ENCODE measurements at regions not wholly inside any gene's neighbourhood (a gene's known extent, or its start where the extent isn't known, plus 50 kb on each side); places are given as distances from the start of the nearest gene placed in this dataset.

DNA sequence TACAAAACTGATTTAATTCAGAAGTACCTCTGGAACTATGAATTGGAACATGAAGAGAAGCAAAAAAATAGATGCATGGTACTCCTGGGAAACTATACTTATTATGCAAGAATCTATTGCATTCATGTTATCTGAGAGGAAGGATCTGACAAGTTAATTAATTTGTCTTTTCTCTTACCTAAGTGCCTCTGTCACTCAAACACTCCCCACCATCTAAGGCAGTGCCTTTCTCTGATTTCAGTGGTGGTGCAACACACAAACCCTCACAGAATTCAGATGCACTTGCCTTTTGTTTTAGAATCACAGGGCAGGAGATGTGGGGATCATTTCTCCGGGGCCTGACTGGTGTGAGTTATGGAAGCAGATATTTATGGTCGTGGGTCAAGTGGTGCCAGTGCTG lies 52.5 kb upstream of the C9orf72 start:
- intact Hi-C loops (cut with DNase I), result no loop called here
- peak in 8 of 42 donors; percentile 2 to 62 (median 20) for DNase-seq

DNA sequence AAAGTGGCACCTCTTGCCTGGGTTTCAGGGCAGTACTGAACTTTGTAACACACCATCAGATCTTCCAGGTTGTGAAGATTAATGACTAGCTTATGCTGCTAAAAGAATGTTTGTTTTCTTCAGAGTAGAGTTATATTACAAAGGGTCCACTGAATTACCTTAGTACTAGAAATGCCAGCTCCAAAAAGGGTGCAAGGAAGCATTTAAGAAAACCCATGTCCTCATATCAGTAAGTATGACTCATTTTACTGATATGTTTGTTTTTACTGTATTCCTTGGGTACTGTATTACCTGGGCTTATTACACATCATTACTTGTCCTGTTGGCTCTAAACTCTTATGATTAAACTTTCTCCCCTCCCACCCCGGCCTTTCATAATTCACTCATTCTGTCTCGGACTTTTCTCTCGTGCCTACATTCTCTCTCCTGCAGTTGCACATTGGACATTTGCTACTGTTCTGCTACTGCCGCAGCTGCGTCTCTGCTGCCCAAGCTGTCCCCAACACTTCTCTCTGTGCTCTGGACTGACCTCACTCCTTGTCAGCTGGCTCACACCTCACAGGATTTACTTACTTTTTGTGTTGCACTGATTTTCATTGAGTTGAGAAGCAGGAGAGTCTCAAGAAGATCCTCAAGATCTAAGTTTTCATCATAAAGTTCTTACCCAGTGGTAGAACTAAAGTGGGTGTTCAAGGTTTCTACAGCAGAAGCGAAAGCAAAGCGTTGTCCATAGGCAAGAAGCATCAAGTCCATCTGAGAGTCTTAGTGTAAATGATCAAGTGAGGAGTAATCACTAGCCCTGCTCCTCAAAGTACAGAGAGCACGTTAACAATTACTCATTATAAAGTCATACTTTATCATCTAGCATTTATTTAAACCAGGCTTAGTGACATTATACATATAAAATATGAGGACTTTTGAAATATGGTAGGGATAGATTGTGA lies 53.2 kb upstream of the C9orf72 start:
- no peak for DNase-seq

DNA sequence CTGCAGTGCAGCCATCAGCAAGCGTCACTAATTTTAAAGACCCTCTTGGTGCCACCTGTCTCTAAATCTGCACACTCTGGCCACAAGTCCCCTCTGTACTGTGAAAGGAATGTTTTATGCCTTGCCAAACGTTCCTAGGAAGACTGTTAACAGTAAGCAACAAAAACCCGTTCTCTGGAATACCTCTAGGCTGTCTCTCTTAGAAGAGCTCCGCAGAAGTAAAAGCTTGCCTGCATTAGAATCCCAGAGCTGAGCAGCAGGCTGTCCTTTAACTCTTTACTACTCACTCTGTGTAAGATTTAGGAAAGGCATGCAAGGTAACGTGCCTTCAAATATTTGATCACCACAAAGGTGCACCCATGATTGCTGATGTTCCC lies 53.9 kb upstream of the C9orf72 start:
- intact Hi-C loops (cut with DNase I), result no loop called here
- DNase-seq, result no peak

More for the DNA sequence above, 53.2 kb upstream of the C9orf72 start:
- intact Hi-C loops (cut with DNase I), result no loop called here

DNA sequence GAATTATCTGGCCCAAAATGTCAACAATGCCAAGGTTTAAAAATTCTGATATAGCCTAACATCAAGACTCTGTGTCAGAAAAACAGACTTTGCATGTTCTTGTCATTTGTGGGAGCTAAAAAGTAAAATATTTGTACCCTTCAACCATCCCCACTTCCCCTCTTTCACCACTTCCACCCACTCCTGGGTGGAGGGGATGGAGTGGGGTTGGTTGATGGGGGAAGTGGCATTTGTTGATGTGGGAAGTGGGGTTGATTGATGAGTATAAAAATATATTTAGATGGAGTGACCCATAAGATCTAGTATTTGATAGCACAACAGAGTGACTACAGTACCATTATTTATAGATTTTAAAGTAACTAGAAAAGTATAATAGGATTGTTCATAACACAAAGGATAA lies 55.0 kb upstream of the C9orf72 start:
- DNase-seq, result no peak
- intact Hi-C loops (cut with DNase I), result no loop called here

DNA sequence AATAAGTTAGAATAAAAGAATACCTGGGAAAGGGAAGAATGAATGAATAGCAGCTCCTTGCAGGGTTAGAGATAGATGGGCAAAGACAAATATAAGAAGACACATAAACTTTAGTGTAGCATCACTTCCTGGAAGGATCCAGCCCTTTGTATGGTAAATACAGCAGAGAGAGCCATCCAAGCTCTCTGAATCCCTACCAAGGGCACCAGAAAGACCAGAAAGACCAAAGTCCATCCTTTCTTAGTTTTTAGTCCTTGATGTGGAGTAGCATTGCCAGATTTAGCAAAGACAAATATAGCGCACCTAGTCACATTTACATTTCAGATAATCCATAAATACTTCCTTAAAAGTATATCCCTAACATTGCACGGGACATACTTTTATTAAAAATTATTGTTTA lies 56.1 kb upstream of the C9orf72 start:
- intact Hi-C loops (cut with DNase I), result no loop called here
- DNase-seq, result no peak

DNA sequence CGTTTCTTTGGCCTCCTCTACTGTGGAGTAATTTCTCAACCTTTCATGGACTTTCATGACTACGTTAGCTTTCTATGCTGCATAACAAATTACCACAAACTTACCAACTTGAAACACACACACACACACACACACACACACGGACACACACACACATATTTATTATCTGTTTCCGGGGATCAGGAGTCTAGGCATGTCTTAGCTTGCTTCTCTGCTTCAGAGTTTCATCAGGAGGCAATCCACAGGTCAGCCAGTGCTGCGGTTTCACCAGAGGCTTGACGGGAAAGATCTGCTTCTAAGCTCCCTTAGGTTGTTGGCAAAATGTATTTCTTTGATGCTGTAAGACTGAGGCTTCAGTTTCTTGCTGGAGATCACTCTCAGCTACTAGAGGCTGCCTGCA lies 59.0 kb upstream of the C9orf72 start:
- intact Hi-C loops (cut with DNase I), result no loop called here

DNA sequence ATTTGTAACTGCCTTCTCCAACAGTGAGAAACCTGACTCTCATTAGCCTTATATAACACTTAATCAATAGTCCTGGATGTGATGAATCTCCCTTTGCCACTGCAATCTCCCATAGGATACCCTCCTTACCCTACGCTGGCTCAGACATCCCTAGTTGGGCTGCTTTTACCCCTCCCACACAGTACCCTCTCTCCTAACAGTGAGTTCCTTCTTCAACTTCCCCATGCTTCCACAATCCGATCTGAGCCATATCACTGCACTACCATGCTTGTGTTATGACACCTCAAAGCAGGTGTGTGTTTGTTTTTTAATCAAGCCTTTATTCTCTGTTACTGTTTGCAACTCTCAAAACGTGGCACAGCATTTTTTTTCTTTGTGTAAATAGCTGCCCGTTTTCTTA lies 60.5 kb upstream of the C9orf72 start:
- no peak for DNase-seq
- intact Hi-C loops (cut with DNase I), result no loop called here

More for the DNA sequence above, 59.0 kb upstream of the C9orf72 start:
- DNase-seq, result no peak

DNA sequence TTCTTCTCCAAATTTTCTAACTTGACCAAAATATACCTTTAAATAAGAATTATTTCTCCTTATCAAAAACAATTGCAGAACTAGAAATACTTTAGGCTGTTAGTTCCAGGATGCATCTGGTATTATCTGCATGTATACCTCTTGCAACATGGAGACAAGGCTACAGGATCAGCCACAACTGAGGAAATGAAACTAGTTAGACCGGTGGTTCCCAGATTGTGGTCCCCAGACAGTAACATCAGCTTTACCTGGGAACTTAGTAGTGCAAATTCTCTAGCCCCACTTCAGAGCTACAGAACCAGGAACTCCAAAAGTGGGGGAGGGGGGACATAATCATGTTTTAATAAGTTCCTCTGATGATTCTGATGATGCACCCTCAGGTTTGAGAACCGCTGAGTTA lies 61.6 kb upstream of the C9orf72 start:
- intact Hi-C loops (cut with DNase I), result no loop called here
- peak in 5 of 42 donors; percentile 6 to 24 (median 13) for DNase-seq

DNA sequence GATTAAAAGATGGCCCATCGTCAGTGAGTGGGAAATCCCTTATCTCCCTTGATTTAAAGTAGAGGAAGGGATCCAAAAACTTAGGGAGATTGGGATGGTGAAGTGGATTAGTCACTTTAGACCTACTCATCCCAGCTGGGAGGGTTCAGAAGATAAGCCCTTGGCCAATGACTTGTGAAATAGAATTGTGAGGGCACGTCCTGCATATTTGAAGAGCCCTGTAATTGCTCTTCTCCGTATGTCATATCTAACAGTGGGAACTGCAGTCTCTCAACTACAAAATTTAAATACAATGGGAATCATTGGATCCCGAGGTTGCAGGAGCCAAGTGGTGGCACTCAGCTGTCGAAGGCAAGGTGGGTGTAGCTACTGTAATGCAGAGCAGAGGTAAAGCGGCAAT lies 65.4 kb upstream of the C9orf72 start:
- intact Hi-C loops (cut with DNase I), result no loop called here
- no peak for DNase-seq

DNA sequence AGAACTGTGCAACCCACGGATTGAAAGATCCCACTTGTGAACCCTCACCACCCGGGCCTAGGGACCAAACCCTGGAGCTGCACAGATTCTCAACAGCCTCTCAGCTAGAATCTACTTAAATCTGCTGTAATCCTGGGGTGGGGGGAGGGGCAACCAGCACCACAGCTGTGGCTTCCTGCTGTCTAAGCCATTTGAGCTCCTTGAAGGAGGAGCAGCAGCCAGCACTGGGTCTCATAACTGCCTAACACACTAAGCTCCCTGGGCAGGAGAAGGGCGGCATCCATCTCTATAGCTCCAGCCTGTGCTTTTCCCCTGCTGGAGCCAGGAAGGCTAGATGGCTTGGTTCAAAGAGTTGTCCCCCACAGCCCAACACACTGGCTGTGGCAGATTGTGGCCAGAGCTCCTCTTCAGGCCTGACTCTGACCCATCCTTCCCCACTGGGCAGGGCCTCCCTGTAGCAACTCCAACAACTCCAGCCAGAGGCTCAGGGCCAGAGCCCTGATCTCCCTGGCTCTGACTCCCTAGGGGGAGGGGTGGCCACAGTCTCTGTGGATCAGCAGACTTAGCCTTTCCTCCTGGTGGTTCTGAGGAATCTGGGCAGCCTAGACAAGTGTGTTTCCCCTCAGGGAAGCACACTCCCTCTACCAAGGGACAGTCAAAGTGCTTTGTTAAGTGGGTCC lies 72.0 kb upstream of the C9orf72 start:
- intact Hi-C loops (cut with DNase I), result no loop called here
- no peak for DNase-seq

DNA sequence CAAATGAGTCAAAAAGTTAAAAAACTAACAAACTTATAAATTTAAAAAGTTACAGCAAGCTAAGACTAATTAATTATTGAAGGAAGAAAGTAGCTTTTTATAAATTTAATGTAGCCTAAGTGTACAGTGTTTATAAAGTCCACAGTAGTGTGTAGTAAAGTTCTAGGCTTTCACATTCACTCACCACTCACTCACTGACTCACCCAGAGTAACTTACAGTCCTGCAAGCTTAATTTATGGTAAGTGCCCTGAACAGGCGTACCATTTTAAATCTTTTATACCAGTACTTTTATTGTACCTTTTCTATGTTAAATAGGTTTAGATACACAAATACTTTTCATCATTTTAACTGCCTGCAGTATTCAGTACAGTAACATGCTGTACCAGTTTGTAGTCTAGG lies 80.0 kb upstream of the C9orf72 start:
- intact Hi-C loops (cut with DNase I), result no loop called here

DNA sequence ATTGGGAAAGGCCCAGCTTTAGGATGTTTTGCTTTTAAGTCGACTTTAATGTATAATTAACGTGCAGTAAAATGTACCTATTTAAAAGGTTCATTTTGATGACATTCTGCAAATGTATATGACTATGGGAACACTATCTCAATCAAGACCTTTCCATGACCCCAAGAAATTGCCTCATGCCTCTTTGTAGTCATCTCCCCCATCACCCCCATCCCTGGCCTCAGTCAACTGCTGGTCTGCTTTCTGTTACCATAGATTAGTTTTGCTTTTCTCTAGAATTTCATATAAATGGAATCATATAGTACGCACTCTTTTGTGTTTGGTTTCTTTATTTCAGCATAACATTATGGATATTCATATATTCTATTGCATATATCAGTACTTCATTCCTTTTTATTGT lies 80.7 kb upstream of the C9orf72 start:
- intact Hi-C loops (cut with DNase I), result no loop called here

More for the DNA sequence above, 80.0 kb upstream of the C9orf72 start:
- DNase-seq, result no peak

DNA sequence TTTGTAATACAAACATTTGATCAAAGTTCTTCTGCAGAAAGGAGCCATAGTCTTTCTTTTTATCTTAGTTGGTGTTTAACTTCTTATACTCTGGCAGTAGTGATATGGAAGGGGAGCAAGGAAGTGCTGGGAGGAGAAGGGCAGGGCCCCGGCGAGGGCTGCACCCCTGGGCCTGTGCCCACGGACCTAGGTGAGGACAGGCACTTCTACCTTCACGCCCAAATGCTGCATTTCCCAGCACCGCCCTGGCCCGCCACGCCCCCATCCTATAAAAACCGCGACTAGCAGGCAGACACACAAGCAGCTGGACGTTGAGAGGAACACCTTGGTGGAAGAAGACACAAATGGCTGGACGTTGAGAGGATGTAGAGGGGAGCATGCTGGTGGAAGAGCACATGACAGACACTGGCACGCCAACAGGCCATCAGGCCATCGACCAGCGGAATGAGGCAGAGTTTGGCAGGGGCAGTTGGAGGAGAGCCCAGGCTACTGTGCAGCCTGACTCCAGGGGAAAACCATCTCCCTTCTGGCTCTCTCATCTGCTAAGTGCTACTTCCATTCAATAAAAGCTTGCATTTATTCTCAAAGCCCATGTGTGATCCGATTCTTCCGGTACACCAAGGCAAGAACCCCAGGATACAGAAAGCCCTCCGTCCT lies 81.5 kb upstream of the C9orf72 start:
- peak in 32 of 42 donors; percentile 7 to 70 (median 32) for DNase-seq
- intact Hi-C loops (cut with DNase I), result no loop called here

More for the DNA sequence above, 80.7 kb upstream of the C9orf72 start:
- DNase-seq, result no peak

DNA sequence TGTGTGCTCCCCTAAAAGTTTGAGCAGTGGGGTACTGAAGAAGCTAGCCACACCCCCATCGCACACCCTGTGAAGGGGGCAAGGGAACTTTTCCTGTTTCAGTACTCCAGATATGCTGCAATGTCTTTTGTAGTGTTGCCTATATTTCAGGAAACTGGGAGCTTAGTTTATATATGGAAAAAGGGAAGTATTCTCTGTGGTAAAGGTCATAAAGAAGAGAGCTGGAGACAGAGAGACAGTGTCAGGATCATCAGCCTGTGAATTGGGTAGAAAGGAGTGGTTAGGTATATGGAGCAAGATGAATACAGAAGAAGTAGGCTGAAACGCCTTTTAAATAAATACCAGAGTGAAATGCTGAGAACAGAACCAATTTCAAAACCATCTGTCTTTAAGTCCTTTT lies 82.2 kb upstream of the C9orf72 start:
- no peak for DNase-seq
- intact Hi-C loops (cut with DNase I), result no loop called here

DNA sequence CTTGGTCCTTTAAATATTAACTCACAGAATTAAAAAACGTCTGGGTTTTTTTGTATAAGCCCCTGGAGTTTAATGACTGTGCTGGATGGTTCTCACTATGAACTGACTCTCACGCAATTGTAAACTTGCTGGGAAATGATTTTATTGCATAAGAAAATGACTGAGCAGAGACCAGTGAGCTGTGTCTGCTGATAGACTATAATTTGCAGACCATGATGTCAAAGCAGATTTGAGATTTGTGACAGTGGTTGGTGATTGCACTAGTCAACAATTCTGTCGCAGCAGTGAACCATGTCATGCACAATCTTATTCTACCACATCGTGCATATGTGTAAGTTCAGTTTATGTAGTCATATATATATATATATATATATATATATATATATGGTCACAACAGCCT lies 85.7 kb upstream of the C9orf72 start:
- intact Hi-C loops (cut with DNase I), result no loop called here
- no peak for DNase-seq

DNA sequence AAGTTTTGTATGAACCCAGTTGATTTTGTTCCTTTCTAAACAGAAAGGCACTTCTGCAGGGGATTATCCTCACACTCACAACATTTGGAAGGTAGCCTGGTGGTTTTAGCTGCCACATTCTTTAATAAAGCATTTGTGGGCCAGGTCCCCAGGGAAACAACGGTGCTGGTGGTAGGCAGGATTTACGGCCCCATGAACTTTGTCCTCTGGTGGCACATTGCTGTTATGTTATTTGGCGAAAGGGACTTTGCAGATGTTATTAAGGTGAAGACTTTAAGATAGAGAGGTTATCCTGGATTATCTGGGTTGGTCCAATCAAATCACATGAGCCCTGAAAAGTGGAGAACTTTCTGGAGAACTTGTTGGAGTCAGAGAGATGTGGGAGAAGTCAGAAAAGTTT lies 86.3 kb upstream of the C9orf72 start:
- intact Hi-C loops (cut with DNase I), result no loop called here
- no peak for DNase-seq

DNA sequence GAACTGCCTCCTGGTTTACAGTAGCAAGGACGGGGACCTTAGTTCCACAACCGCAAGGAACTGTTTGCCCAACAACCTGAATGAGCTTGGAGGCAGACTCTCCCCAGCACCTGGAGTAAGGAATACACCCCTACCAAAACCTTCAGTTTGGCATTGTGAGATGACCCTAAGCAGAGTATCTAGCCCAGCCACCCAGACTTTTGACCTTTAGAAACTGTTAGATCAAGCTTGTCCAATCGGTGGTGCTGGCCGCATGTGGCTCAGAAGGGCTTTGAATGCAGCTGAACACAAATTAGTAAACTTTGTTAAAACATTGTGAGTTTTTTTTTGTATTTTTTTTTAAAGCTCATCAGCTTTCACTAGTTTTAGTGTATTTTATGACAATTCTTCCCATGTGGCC lies 86.9 kb upstream of the C9orf72 start:
- no peak for DNase-seq
- intact Hi-C loops (cut with DNase I), result no loop called here

DNA sequence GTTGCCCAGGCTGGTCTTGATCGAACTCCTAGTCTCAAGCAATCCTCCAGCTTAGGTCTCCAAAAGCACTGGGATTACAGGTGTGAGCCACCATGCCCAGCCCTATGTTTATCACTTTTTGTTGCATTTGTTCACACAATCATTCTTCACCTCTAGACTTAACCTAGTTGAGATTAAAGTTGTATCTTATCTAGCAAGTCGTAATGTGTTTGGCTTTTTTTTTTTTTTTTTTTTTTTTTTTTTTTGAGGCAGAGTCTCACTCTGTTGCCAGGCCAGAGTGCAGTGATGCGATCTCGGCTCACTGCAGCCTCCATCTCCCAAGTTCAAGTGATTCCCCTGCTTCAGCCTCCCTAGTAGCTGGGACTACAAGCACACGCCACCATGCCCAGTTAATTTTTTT lies 90.2 kb upstream of the C9orf72 start:
- intact Hi-C loops (cut with DNase I), result no loop called here
- no peak for DNase-seq

DNA sequence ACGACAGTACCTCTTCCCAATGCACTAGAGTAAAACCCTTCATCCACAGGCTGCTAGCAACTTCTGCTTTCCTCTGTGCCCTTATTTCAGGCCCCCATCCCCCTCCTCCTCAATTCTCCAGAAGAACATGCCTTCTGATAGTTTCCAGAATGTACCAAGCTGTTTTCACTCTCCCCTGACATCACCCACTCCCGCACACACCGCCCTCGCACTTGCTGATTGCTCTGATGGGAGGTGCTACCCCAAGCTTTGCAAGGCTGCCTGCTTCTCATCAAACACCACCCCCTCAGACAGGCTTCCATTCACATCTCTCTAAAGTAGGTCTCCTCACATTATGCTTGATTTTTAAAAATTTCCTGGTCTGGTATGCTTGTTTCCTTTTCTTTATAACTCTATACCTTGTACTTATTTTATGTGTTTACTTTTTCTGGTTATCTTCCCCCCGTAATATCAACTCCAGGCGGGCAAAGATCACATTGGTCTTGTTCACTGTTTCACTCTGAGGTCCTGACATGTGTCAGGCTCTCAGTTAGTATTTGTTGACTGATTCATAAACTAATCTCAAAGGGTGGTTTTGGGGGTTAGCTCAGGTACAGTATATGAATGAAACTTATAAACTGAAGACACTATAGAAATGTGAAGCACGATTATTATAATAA lies 91.0 kb upstream of the C9orf72 start:
- intact Hi-C loops (cut with DNase I), result no loop called here
- peak; percentile 25 to 95 (median 73) for DNase-seq

DNA sequence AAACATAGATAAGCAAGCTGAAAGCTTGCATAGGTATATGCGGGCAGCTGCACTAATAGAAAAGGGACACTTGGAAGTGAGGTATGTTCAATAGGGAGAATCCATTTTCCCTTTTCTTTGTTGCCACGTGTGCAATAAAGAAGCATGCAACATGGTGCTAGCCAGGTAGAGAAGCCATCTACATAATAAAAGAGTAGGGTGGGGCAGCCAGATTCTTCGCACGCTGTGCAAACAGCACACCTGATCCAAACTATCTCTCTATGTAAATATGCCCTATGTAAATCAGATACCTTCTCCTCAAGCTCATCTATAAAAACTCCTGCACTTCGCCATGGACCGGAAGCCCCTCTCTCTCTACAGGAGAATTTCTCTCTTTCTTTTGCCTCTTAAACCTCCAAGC lies 91.9 kb upstream of the C9orf72 start:
- no peak for DNase-seq
- intact Hi-C loops (cut with DNase I), result no loop called here
